Thoracic aorta (tissue), 2 donors: ENCODE measurements at regions not wholly inside any gene's neighbourhood (a gene's known extent, or its start where the extent isn't known, plus 50 kb on each side); places are given as distances from the start of the nearest gene placed in this dataset.

ENCODE experiments used
- ATAC-seq: fragments of 150-250 bp; one replicate; pipeline ENCODE4 v1.8.0; 2017; ENCODE audit warnings: low read depth; ENCODE audit not compliant: insufficient number of reproducible peaks, low FRiP score
- DNase-seq: peaks from one replicate; pipeline ENCODE4 v3.0.0-alpha.2; 2020; ENCODE audit warnings: low spot score
- H3K27ac ChIP-seq, 2 donors: fragments of 200-600 bp; sonication (generic); 1 replicate in 1 of 2; 2 replicates in 1 of 2; pipeline ENCODE4 v1.5.1; 2016; ENCODE audit warnings: mild to moderate bottlenecking in 2 of 2, moderate library complexity in 2 of 2
- H3K27me3 ChIP-seq: fragments of 200-600 bp; sonication (generic); replicated peaks from 2 replicates; pipeline ENCODE4 v1.6.0; 2016; ENCODE audit warnings: mild to moderate bottlenecking; ENCODE audit not compliant: insufficient read depth
- H3K36me3 ChIP-seq: fragments of 200-600 bp; sonication (generic); one replicate; pipeline ENCODE4 v1.5.1; 2016
- H3K4me1 ChIP-seq, 2 donors: fragments of 200-600 bp; sonication (generic); 1 replicate in 1 of 2; 2 replicates in 1 of 2; pipeline versions ENCODE4 v1.5.1 to v1.6.0; 2016; ENCODE audit warnings: low read depth in 2 of 2, mild to moderate bottlenecking in 1 of 2; ENCODE audit not compliant: control insufficient read depth in 1 of 2
- H3K4me3 ChIP-seq: fragments of 200-600 bp; sonication (generic); 2 replicates; pipeline ENCODE4 v1.5.1; 2016; ENCODE audit warnings: mild to moderate bottlenecking
- H3K9me3 ChIP-seq: fragments of 200-600 bp; sonication (generic); 2 replicates; pipeline ENCODE4 v1.5.1; 2016
- TF ChIP-seq, protein P1 (sequence below): fragments of 200-600 bp; sonication (generic); IDR thresholded peaks from one replicate; pipeline ENCODE4 v1.5.1; 2019; ENCODE audit warnings: antibody characterized with exemption

- Histone ChIP-seq H3K27me3 (no peaks in the 10 kb centered on the region), H3K4me1 (no peaks in the 10 kb centered on the region), H3K36me3 (no peaks in the 10 kb centered on the region), H3K27ac (no peak overlapping the region), H3K9me3 (no peaks in the 10 kb centered on the region), H3K4me3 (no peak overlapping the region)
- DNase-seq: no peak
- TF ChIP-seq, protein P1, sequence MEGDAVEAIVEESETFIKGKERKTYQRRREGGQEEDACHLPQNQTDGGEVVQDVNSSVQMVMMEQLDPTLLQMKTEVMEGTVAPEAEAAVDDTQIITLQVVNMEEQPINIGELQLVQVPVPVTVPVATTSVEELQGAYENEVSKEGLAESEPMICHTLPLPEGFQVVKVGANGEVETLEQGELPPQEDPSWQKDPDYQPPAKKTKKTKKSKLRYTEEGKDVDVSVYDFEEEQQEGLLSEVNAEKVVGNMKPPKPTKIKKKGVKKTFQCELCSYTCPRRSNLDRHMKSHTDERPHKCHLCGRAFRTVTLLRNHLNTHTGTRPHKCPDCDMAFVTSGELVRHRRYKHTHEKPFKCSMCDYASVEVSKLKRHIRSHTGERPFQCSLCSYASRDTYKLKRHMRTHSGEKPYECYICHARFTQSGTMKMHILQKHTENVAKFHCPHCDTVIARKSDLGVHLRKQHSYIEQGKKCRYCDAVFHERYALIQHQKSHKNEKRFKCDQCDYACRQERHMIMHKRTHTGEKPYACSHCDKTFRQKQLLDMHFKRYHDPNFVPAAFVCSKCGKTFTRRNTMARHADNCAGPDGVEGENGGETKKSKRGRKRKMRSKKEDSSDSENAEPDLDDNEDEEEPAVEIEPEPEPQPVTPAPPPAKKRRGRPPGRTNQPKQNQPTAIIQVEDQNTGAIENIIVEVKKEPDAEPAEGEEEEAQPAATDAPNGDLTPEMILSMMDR: no peak
- ATAC-seq: no peak
Measured at GRCh38 chr1:189669846-189670245, 807.8 kb downstream of the BRINP3 start.

- Histone ChIP-seq H3K9me3 (no peaks in the 10 kb centered on the region), H3K4me3 (no peak overlapping the region), H3K27ac (no peak overlapping the region), H3K36me3 (no peaks in the 10 kb centered on the region), H3K4me1 (no peaks in the 10 kb centered on the region), H3K27me3 (no peaks in the 10 kb centered on the region)
- TF ChIP-seq, protein P1: no peak
- DNase-seq (no peak), ATAC-seq (no peak)
Measured at GRCh38 chr1:189673217-189673616, 804.4 kb downstream of the BRINP3 start.

- ATAC-seq (no peak), DNase-seq (no peak)
- Histone ChIP-seq H3K27ac (no peak overlapping the region), H3K4me3 (no peak overlapping the region), H3K27me3 (no peaks in the 10 kb centered on the region), H3K4me1 (no peaks in the 10 kb centered on the region), H3K36me3 (no peaks in the 10 kb centered on the region), H3K9me3 (no peaks in the 10 kb centered on the region)
- TF ChIP-seq, protein P1: no peak
Measured at GRCh38 chr1:189675712-189676244, 801.9 kb downstream of the BRINP3 start.

GRCh38 chr1:189678779-189679178, 798.9 kb downstream of the BRINP3 start:
- TF ChIP-seq, protein P1: no peak
- no peak overlapping the region for H3K27ac ChIP-seq
- H3K4me1 ChIP-seq: no peaks in the 10 kb centered on the region
- H3K27me3 ChIP-seq: no peaks in the 10 kb centered on the region
- H3K9me3 ChIP-seq: no peaks in the 10 kb centered on the region
- H3K36me3 ChIP-seq: no peaks in the 10 kb centered on the region
- ATAC-seq (no peak), DNase-seq (no peak)
- H3K4me3 ChIP-seq: no peak overlapping the region

DNA sequence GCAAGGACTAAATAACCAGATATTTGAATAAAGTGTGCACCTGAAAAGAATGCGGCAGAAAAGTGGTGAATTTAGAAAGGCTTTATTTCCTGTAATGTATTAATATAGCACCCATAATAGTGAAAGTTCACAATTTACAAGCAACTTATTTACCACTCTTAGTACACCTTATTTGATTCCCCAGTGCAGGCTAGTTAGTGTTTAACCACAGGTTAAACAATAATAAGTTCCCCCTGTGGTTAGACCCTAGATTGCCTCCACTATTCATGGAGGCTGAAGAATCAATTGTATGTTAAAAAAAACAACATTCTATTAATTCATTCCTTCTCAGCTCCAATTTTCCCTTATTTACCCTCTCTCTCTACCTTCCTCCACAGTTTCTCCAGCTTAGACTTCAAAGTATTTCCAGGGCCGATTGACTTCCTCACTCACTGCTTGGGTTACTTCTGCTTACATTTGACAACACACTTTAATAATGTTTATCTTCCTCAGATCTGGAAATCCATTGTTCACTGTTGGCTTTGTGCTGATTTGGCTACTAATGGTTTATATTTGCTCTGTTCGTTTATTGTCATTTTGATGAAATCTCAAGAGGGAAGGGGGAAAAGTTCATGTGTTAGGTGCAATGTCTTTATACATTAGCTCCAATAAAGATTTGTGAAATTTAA, 796.3 kb downstream of the BRINP3 start:
- Histone ChIP-seq H3K9me3 (no peaks in the 10 kb centered on the region), H3K36me3 (no peaks in the 10 kb centered on the region), H3K27me3 (no peaks in the 10 kb centered on the region), H3K4me3 (no peak overlapping the region), H3K27ac (no peak overlapping the region), H3K4me1 (no peaks in the 10 kb centered on the region)
- ATAC-seq (no peak), DNase-seq (no peak)
- TF ChIP-seq, protein P1: no peak
